Stimulated activated CD8-positive, alpha-beta memory T cell treated with anti-CD3 and anti-CD28 coated beads, Interleukin-4, amount 100 ng/mL, for 24 hours (primary cell): ENCODE measurements at regions not wholly inside any gene's neighbourhood (a gene's known extent, or its start where the extent isn't known, plus 50 kb on each side); places are given as distances from the start of the nearest gene placed in this dataset.

Experiments used
- DNase-seq: peaks from one replicate; pipeline ENCODE4 v3.0.0-alpha.2; 2020; ENCODE audit warnings: low read depth

DNA sequence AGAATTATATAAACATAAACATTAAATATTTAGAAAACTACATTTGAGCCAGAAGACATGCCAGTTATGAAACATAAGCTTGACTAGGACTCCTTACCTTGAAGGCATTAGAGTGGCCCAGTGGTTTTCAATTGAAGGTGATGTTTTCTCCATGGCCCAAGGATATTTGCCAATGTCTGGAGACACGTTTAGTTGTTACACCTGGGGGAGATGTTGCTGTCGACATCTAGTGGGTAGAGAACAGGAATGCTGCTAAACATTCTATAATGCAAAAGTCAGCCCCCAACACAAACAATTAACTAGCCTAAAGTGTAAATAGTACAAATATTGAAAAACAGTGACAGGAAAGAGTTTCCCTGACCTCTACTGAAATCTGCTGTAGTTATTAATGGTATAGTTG is 200.9 kb upstream of the HS3ST5 start:
- DNase-seq = no peak

DNA sequence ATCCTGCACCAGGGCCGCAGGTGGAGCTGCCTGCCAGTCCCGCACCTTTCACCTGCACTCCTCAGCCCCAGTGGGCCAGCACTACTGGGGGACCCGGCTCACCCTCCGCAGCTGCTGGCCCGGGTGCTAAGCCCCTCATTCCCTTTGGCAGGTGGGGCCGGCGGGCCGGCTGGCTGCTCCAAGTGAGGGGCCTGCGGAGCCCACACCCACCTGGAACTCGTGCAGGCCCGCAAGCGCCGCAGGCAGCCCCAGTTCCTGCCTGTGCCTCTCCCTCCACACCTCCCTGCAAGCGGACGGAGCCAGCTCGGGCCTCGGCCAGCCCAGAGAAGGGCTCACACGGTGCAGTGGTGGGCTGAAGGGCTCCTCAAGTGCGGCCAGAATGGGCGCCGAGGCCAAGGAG is 199.0 kb upstream of the HS3ST5 start:
- DNase-seq = no peak

DNA sequence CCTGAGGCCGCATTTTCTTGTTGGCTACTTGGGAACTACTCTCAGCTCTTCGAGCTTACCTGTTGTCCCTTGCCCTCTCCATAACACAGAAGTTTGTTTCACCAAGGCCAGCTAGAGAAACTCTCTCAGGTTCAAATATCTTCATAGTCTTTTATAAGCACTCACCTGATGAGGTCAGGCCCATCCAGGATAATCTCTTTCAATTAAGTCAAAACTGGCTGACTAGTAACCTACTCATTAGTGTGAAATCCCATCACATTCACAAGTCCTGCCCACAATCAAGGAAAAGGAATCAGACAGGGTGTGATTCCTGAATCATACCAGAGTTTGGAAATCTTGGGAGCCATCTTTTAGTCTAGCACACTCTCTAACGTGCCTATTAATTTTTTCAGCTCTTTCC is 195.2 kb upstream of the HS3ST5 start:
- no peak for DNase-seq

DNA sequence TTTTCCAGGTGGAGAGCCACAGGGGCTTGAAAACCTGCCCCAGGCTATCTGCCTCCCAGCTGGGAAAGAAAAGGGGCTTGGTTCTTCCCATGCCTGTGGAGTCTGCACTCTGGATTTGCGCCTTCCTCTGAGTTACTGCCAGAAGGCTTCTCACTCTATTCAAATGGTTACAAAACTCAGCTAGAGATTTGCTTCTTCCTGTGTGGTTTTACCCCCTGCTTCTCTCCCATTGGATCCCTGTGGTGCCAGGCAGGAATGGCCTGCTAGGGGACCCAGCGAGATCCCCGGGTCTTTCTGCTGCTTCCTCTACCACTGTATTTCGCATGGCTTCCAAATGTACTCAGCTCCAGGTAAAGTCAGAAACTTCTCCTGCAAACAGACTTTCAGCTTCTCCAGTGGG is 192.0 kb upstream of the HS3ST5 start:
- DNase-seq = no peak

DNA sequence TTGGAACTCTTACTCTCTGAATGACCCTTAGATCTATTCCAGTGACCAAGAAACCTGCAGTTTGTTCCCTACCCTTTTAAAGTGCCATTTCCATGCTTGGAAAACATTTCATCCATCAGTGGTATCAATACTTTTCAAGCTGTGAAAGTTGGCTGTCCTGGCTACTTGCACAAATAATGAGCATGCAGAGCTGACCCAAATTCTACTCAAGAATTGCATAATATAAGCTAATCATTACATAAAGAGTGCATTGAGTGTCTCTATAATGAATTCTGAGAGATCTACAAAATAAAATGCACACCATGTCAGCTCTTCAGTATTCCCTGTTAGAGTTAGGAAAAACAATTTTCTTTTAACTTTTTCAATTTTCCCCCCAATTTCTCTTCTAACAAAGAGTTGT is 181.3 kb upstream of the HS3ST5 start:
- DNase-seq = no peak

DNA sequence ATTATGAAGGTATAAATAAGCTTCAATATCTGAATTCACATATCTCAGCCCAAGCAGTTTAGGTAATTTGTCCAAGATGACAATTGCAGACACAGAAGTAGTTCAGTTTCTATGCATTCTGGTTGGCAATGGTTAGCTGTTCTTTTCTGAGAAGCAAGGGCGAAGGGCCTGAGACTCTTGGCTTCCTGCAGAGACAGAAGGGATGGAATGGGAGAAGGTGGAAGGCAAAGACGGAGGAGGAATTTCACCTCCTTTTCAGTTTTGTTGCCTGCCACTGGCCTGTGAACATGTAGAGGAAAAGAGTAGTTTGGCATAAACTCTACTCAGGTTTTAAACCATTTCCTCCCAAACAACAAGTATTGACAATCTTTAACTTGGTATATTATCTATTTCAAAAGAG is 180.7 kb upstream of the HS3ST5 start:
- DNase-seq = no peak

DNA sequence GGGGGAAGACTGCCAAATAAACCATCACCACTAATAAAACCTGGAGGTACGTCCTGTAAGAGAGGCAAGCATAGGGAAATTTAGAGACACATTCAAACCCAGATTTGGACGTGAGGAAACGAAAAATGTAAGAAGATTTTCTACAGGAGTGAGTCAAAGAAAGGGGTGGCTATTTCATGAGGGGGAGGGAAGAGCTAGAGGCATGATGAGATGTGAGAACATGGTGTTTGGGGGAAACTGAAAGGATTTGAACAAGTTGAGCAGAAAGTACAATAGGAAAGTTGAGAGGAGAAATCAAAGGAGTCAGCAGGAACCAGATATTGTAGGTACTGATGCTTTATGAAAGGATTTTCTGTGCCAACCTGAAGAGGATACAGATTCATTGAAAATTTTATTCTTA is 179.1 kb upstream of the HS3ST5 start:
- no peak for DNase-seq

DNA sequence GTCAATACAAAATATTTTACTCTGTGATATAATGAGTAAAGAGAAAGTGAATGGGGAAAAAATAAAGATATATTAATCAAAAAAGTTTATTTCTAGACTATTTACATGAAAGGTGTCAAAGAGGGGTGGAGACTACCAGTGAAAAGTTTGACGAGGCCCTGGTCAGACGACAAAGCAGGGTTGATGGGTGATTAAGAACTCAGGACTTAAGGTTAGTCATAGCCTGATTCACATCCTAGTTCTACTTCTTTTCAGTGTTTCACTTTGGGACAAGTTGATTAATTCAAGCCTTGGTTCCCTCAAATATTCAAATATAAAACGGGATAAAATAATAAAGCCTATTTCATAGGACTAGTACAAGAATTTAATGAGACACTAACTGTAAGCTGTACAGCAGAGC is 178.2 kb upstream of the HS3ST5 start:
- DNase-seq = no peak

DNA sequence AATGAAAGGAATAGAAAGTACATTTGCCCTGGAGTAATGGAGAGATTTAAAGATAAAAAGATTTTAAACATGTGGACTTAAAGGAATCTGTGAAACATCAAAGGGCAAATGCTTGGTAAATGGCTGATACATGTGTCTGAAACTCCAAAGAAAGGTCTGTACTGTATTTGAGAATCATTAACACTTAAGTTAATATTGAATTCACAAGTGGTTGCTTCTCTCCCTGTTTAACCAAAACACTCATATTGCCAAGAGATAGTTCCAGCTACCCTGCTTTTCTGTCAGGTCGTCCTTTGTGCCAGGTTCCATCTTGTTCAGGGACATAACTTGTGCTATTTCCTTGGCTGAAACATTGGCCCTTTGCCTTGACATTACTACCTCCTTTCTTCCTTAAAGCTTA is 171.3 kb upstream of the HS3ST5 start:
- no peak for DNase-seq

DNA sequence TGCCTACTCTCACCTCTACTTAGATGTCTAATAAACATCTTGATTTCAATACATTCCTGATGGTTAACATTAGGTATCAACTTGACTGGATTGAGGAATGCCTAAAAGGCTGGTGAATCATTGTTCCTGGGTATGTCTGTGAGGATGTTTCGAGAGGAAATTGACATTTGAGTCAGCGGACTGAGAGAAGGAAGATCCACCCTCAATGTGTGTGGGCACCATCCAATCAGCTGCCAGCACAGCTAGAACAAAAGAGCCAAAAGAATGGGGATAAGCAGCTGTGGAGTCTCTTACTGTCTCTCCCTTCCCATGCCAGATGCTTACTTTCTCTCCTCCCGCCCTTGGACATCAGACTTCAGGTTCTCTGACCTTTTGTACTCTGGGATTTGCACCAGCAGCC is 128.6 kb upstream of the HS3ST5 start:
- DNase-seq = no peak

DNA sequence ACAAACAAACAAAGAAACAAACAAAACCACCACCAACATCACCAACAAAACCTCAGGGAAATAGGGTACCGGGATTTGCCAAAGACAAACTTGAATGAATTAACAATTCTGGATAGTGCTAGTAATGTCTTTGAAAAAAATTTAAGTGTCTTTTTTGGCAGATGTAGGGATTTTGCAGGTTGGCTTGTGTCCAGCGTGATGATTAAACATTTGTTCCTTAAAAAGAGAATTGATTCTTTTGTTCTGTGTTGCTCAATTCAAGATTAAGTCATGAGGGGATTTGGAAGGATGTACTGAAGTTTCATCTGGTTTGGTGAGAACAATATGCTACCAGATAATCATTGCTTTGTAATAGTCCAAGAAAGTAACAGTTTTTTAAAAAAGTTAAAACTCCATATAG is 125.1 kb upstream of the HS3ST5 start:
- no peak for DNase-seq

DNA sequence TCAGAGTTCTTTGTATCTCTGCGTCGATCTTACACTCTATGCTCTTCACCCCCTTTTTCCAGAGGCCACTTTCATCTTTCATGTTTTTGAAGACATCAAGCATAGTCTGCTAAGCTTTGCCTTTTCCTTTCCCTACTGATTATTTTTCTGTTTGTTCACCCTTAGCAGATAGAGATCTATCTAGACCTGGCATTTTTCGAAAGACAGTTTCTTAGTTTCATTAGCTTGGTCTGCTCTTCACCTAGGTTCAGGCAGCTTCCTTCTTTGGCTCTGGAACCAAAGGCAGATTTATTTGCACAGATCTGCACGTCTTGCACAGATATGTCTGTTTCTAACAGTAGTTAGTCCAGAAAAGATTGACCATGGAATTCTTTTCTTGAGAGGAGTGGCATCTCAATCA is 122.7 kb upstream of the HS3ST5 start:
- DNase-seq = no peak

DNA sequence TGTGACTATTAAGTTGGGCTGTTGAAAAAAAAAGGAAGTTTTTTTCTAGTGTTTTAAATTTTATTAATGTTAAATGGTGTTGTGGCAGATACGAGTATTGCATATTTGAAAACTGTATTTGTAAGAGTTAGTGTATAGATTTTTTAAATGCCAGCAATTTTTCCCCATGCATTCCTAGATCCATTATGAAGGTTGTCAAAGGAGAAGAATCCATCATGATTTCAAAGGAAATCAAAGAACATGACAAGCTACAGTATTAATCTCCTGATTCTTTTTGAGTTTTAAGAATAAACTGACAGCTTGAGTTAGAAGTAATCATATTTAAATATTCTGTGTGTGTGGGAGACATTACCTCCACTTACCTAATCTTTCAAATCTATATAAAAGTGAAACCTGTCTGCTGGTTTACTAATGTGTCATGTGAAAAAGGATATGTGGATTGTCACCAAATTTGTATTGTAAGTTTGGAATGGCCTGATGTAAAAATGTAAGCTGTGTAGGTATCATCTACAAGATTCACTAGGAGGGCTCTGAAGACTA is 111.0 kb upstream of the HS3ST5 start:
- DNase-seq = no peak

DNA sequence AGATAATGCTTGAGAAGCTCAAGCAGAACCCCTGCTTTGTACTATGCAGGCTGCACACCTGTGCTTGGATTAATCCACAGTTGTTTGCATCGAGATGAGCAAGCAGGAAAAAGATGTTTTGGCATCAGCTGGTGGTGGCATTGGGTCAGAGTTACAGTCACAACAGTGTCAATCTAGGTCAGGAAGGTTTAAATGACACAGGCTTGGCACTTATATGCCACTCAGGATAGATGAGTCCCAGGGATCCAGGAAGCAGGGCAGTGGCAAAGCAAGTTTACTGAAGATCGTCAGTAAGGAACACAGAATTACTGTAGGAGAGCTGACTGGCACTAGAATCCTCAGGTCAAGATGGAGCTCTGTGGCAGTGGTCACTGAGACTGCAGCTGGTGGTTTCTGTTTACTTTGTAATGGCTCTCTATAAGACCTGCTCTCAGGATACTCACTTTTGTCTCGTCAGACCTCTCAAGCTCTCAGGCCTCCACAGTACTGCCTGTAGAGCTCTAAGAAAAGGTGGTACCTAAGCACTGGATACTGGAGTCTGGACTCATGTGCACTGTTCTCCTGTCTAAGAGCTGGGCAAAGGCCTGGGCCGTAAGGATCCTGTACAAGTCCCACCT is 110.1 kb upstream of the HS3ST5 start:
- DNase-seq = no peak

DNA sequence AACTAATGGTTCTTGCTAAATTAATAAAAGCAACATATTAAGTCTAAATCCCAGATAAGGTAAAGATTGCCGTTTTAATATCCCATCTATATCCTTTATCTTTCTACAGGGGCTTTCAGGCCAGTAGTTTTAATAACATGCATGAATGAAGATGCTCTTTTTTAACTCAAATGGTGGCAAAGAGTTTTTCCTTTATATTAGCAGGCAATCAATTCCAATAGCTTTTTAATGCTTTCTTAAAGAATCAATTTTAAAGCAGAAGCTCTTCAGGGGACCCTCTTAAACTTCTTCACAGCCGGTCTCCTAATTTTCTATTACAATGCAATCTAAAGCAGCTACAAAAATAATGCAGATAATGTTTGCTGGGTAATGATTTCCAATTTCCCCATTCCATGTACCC is 107.8 kb upstream of the HS3ST5 start:
- no peak for DNase-seq

DNA sequence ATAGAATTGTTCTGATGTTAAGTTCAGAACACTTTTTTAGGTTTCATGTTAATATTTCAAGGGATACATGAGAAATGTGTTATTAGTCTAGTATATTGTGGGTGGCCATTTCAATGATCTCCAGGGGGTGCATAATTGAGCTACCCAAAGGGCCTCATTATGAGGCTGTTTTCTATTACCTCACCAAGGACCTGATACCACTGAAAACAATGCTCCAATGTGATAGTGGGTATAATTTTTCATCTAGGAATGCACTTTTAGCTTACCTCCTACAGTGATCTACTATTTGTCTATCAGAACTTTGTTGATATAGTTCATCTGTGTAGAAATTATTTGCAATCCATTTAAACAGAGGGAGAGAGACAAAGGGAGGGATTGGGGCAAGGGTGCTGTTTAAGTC is 106.8 kb upstream of the HS3ST5 start:
- DNase-seq = no peak

DNA sequence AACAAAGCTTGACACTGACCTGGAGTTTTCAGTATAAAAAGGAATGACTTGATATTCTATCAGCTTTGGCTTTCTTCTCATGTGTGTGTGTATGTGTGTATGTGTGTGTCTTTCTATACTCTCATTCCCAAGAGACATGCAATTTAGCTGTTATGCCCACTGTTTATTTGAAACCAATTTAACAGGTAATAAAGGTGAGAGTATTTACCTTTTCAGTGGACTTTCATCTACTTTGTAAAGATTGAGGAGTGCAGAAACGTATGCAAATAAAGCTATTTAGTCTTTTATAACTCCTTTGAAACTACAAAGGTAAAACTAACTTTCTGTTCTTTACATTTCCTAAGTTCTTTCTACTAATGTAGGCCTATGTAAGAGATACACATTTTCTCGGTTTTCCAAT is 103.5 kb upstream of the HS3ST5 start:
- no peak for DNase-seq

DNA sequence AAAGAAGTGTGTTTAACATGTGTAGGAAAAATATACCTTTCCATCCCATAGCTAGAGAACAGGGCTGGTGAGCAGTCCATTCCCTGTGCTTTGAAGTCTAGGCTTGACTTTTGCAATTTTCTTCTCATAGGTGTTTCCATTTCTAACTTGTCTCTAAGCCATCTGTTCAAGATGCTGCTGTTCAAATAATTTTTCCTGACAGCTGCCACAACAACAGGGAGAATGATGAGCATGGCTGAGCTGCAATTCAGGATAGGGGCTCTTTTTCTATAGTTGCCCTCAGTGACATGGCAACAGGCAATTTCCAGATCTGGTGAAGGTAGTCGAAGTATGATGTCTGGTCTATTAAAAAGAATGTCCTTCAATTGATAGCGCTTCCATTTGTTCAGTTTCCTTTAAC is 103.0 kb upstream of the HS3ST5 start:
- no peak for DNase-seq

DNA sequence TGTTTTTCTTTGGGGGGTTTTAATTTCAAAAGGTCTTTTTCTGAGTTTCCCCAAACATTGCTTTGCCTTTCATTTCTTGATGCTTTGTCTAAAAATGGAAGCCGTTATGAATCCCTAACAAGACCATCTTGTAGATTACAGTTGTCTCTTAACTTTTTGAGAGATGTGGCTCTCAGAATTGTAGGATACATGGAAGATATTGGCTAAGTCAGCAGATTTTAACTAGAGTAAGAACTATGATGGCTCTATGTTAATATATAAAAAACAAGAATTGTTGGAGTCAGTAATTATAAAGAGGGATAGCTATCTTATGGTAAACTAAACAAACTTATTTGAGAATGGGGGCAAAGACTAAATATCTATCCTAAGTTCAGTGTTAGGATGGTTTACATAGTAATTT is 96.6 kb upstream of the HS3ST5 start:
- DNase-seq = no peak

DNA sequence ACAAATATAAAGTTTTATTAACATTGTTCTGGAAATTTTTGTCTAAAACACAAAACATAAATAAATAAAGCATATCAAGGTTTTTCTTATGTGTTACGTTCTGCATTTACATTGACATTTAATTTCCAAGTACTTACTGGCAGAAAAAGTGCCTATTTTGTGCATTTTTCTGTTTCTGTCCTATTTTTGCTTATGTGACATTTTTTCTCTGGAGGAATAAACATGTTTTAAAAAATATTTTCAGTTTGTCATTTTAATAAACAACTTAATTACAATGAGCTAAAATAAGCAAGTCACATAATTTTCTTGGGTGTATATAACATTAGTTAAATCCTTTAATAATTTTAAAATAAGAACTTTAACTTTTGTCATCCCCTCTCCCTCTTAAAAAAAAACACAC is 94.4 kb upstream of the HS3ST5 start:
- no peak for DNase-seq

DNA sequence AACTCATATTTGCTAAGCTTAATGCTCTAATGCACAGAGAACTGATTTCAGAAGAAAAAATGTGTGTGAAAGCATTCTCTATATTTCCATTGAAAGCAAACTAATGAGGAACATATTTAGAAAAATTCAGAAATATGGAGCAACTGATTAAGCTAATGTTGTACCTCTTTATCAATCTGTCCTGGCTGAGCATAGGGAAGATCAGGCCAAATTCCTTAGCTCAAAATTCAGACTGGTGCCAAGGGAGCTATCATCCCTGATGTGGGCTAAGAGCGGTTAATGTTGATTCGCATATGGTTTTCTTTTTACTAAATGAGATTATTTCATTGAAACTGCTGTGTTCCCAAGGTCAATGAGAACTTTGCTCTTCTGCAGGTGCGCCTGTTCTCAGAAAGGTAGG is 93.9 kb upstream of the HS3ST5 start:
- no peak for DNase-seq

DNA sequence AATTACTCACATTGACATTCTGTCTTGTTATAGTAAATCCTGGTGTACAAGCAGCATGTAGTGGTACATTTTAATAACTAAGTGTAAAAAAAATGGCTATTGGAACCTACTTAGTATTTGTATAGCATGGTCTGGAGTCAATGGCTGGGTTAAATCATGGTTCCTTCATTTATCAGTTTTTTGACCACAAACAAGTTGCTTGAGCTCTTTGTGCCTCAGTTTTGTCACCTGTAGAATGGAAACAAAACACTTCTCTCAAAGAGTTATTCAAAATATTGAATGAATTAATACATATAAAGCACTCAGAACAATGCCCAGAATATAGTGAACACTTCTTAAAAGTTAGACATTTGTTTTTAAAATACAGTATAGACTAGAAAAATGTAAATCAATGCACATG is 93.2 kb upstream of the HS3ST5 start:
- DNase-seq = no peak

DNA sequence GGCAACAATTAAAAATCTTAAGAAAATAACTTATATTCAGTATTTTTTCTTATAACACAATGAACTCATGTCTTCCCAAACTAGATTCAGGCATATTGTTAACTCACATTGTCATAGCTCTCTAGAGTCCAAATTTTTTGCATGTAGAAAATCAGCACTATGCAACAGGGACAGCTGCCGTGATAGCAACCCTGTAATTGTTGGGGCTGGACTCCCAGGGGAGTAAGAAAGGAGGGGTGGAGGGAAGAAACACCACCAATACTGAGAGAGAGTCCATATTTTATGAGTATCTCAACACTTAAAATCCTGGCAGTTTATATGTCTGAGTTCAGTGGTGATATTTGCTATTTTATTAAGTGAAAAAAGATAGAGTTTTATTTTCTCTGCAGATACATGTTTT is 89.6 kb upstream of the HS3ST5 start:
- no peak for DNase-seq

DNA sequence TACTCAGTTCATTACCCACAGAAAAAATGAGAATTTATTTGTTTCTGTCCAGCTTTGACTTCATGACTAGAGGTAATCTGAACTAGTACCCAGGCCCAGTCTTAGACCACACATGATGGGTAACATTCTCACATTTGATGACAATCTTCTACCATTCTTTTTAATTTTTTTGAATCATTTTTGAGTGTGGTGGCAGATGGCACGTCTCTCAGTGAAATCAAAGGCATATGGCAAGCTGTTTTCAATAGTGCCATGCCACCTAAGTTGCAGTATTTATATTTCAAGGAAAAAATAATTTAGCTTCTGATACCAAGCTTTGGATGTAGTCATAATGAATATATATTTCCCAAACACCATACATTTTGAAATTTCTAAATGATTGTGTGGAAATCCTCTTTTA is 88.8 kb upstream of the HS3ST5 start:
- no peak for DNase-seq
